Adrenal gland (tissue), 5 donors: ENCODE measurements at regions not wholly inside any gene's neighbourhood (a gene's known extent, or its start where the extent isn't known, plus 50 kb on each side); places are given as distances from the start of the nearest gene placed in this dataset.
"Not testable (repeated sequence)": the region's sequence is repeated elsewhere in the genome, so short reads cannot be mapped to it uniquely, and the experiment has no call there.

Experiments
- POLR2A ChIP-seq, 2 donors: fragments of 450-650 bp; IDR thresholded peaks; one replicate each; pipeline ENCODE4 v1.6.1; 2017; ENCODE audit warnings: antibody characterized with exemption in 2 of 2, mild to moderate bottlenecking in 2 of 2, moderate library complexity in 1 of 2
- TF ChIP-seq, protein P1 (sequence below), 6 experiments: fragments of 450-650 bp in 4 of 6; fragments of 200-600 bp in 2 of 6; sonication (generic) in 1 of 6; IDR thresholded peaks; 1 replicate in 5 of 6; 2 replicates in 1 of 6; pipeline versions ENCODE4 v1.5.1 to v1.8.0; 2016 to 2021; ENCODE audit warnings: antibody characterized with exemption in 6 of 6, mild to moderate bottlenecking in 2 of 6, moderate library complexity in 1 of 6
- donor health status: DM: no; HTN: no; CAD: no.

DNA sequence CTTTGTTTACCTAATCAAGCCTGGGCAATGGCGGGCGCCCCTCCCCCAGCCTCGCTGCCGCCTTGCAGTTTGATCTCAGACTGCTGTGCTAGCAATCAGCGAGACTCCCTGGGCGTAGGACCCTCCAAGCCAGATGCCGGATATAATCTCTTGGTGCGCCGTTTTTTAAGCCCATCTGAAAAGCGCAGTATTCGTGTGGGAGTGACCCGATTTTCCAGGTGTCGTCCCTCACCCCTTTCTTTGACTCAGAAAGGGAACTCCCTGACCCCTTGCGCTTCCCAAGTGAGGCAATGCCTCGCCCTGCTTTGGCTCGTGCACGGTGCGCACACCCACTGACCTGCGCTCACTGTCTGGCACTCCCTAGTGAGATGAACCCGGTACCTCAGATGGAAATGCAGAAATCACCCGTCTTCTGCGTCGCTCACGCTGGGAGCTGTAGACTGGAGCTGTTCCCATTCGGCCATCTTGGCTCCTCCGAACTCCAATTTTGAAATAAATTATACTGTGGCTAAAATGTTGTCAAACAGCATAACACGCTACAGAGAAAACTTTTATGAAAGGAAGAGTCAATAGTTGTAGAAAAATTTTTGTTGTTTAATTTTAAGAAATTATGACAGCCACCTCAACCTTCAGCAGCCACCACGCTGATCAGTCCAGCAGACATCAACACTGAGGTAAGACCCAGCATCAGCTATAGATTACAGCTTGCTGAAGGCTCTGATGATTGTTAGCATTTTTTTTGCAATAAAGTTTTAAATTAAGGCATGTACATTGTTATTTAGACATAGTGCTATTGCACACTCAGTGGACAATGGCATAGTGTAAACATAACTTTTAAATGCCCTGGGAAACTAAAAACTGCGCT is 384.7 kb upstream of the DEPDC1 start:
- TF ChIP-seq, protein P1, sequence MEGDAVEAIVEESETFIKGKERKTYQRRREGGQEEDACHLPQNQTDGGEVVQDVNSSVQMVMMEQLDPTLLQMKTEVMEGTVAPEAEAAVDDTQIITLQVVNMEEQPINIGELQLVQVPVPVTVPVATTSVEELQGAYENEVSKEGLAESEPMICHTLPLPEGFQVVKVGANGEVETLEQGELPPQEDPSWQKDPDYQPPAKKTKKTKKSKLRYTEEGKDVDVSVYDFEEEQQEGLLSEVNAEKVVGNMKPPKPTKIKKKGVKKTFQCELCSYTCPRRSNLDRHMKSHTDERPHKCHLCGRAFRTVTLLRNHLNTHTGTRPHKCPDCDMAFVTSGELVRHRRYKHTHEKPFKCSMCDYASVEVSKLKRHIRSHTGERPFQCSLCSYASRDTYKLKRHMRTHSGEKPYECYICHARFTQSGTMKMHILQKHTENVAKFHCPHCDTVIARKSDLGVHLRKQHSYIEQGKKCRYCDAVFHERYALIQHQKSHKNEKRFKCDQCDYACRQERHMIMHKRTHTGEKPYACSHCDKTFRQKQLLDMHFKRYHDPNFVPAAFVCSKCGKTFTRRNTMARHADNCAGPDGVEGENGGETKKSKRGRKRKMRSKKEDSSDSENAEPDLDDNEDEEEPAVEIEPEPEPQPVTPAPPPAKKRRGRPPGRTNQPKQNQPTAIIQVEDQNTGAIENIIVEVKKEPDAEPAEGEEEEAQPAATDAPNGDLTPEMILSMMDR (IDR thresholded peaks at IDR 0.05), result not testable (repeated sequence)
- TF ChIP-seq POLR2A (IDR thresholded peaks at IDR 0.05), result not testable (repeated sequence)
